ENCODE measurements at regions not wholly inside any gene's neighbourhood (a gene's known extent, or its start where the extent isn't known, plus 50 kb on each side); places are given as distances from the start of the nearest gene placed in this dataset.

DNA sequence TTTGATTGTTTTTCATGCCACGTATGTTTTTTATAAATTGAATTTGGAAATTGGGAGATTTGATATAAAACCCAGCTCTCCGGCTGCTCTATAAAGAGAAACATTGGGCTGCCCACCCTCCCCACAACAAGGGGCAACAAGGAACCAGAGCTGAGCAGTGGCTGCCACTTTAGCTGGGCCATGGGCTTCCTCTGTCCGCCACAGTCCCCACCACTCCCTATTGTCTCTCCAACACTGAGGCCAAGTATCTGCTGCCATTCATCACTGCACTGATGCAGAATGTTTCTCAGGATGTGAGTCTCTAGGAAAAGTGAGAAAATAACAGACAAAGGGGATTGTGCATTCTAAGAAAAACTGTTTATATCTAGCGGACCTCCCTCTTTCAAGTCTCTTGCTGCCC, 106.8 kb downstream of the LITAF start:
- no peaks in the 10 kb centered on the region for H3K79me2 ChIP-seq (ENCODE audit: insufficient read depth, low read length)
- peaks cover 6% of the 10 kb centered on the region for H3K4me1 ChIP-seq (ENCODE audit: insufficient read depth, low read length)
- no peaks in the 10 kb centered on the region for H4K20me1 ChIP-seq (ENCODE audit: insufficient read depth, low read length)
- no peak overlapping the region for H3K4me3 ChIP-seq (ENCODE audit: insufficient read depth, low read length)
- TF ChIP-seq, protein P1, sequence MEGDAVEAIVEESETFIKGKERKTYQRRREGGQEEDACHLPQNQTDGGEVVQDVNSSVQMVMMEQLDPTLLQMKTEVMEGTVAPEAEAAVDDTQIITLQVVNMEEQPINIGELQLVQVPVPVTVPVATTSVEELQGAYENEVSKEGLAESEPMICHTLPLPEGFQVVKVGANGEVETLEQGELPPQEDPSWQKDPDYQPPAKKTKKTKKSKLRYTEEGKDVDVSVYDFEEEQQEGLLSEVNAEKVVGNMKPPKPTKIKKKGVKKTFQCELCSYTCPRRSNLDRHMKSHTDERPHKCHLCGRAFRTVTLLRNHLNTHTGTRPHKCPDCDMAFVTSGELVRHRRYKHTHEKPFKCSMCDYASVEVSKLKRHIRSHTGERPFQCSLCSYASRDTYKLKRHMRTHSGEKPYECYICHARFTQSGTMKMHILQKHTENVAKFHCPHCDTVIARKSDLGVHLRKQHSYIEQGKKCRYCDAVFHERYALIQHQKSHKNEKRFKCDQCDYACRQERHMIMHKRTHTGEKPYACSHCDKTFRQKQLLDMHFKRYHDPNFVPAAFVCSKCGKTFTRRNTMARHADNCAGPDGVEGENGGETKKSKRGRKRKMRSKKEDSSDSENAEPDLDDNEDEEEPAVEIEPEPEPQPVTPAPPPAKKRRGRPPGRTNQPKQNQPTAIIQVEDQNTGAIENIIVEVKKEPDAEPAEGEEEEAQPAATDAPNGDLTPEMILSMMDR (IDR thresholded peaks at IDR 0.05; ENCODE audit: extremely low read depth, low read depth, low read length) = no peak
- no peak overlapping the region for H3K4me2 ChIP-seq (ENCODE audit: insufficient read depth, low read length)
- H3K9me3 ChIP-seq (ENCODE audit: low read depth, low read length) = no peaks in the 10 kb centered on the region
- no peaks in the 10 kb centered on the region for H3K36me3 ChIP-seq (ENCODE audit: insufficient read depth, low read length)
- DNase-seq (ENCODE audit: insufficient read length, low spot score, missing footprints) = no peak
- H2AFZ ChIP-seq (ENCODE audit: low read length) = no peak overlapping the region
- H3K27ac ChIP-seq (ENCODE audit: low read depth, low read length) = no peak overlapping the region
- no peaks in the 10 kb centered on the region for H3K27me3 ChIP-seq (ENCODE audit: insufficient read depth, low read length)

DNA sequence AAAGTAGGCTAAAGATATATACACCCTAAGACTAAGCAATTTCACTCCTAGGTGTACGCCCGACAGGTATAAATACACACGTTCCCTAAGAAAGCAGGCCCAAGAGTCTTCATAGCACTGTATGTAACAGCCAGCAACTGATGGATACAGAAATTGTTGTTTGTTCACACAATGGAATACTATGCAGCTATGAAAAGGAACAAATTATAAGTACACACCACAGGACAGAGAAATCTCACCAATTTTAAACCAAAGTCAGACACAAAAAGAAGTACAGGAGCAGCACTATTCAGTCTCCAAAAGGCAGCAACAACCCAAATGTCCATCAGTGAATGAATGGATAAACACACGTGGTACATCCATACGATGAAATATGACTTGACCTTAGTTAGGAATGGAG, 106.1 kb downstream of the LITAF start:
- H3K4me1 ChIP-seq (ENCODE audit: insufficient read depth, low read length) = peaks cover 8% of the 10 kb centered on the region
- no peak overlapping the region for H3K27ac ChIP-seq (ENCODE audit: low read depth, low read length)
- H3K9me3 ChIP-seq (ENCODE audit: low read depth, low read length) = no peaks in the 10 kb centered on the region
- H2AFZ ChIP-seq (ENCODE audit: low read length) = no peak overlapping the region
- no peak for DNase-seq (ENCODE audit: insufficient read length, low spot score, missing footprints)
- TF ChIP-seq, protein P1 (IDR thresholded peaks at IDR 0.05; ENCODE audit: extremely low read depth, low read depth, low read length) = no peak
- H3K79me2 ChIP-seq (ENCODE audit: insufficient read depth, low read length) = no peaks in the 10 kb centered on the region
- H4K20me1 ChIP-seq (ENCODE audit: insufficient read depth, low read length) = no peaks in the 10 kb centered on the region
- no peak overlapping the region for H3K4me2 ChIP-seq (ENCODE audit: insufficient read depth, low read length)
- no peak overlapping the region for H3K4me3 ChIP-seq (ENCODE audit: insufficient read depth, low read length)
- H3K27me3 ChIP-seq (ENCODE audit: insufficient read depth, low read length) = no peaks in the 10 kb centered on the region
- H3K36me3 ChIP-seq (ENCODE audit: insufficient read depth, low read length) = no peaks in the 10 kb centered on the region

DNA sequence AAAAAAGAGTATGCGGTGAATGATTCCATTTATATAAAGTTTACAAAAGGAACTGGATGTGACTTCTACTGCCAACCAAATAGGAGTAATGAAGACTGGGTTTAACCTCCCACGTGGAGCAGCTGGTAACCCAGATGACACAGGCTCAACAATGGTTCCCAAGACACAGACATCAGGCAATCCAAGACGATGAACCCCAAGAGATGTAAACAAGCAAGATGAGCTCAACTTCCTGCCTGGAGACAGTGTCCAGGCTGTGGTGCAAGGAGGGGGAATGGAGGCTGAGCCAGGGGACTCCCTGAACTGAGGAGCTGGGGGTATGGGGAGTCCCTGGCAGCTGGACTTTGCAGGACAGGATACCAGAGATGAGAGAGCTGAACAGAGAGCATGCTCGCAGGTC, 104.7 kb downstream of the LITAF start:
- Histone ChIP-seq H3K4me2 (ENCODE audit: insufficient read depth, low read length) (no peak overlapping the region), H3K79me2 (ENCODE audit: insufficient read depth, low read length) (no peaks in the 10 kb centered on the region), H3K27ac (ENCODE audit: low read depth, low read length) (no peak overlapping the region), H3K4me1 (ENCODE audit: insufficient read depth, low read length) (peaks cover 8% of the 10 kb centered on the region), H3K4me3 (ENCODE audit: insufficient read depth, low read length) (no peak overlapping the region), H3K27me3 (ENCODE audit: insufficient read depth, low read length) (no peaks in the 10 kb centered on the region), H4K20me1 (ENCODE audit: insufficient read depth, low read length) (no peaks in the 10 kb centered on the region), H3K36me3 (ENCODE audit: insufficient read depth, low read length) (no peaks in the 10 kb centered on the region), H2AFZ (ENCODE audit: low read length) (peak overlapping the region; percentile 67), H3K9me3 (ENCODE audit: low read depth, low read length) (no peaks in the 10 kb centered on the region)
- TF ChIP-seq, protein P1 (IDR thresholded peaks at IDR 0.05; ENCODE audit: extremely low read depth, low read depth, low read length) = no peak
- DNase-seq (ENCODE audit: insufficient read length, low spot score, missing footprints) = peak; percentile 66

DNA sequence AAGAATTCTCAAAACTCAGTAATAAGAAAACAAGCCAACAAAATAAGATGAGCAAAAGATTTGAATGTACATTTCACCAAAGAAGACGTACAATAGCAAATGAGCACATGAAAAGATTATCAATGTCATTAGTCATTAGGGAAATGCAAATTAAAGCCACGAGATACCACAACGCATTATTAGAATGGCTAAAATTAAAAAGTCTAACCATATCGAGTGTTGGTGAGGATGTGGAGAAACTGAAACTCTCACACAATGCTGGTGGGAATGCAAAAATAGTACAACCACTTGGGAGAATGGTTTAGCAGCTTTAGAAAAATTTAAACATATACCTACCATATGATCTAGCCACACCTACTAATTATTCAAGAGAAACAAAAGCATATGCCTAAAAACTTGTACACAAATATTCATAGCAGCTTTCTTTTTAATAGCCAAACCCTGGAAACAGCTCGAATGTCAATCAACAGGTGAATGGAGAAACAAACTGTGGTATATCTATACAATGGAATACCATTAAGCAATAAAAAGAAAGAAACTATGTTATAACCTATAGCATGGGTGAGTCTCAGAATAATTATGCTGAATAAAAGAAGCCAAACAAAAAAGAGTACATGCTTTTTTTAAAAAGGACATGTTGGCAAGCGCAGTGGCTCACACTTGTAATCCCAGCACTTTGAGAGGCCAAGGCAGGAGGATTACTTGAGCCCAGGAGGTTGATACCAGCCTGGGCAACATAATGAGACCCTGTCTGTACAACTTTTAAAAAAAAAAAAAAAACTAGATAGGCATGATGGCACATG, 103.6 kb downstream of the LITAF start:
- peaks cover 8% of the 10 kb centered on the region for H3K4me1 ChIP-seq (ENCODE audit: insufficient read depth, low read length)
- H3K27me3 ChIP-seq (ENCODE audit: insufficient read depth, low read length) = no peaks in the 10 kb centered on the region
- H3K4me2 ChIP-seq (ENCODE audit: insufficient read depth, low read length) = no peak overlapping the region
- H2AFZ ChIP-seq (ENCODE audit: low read length) = no peak overlapping the region
- H3K79me2 ChIP-seq (ENCODE audit: insufficient read depth, low read length) = no peaks in the 10 kb centered on the region
- H3K27ac ChIP-seq (ENCODE audit: low read depth, low read length) = no peak overlapping the region
- H3K9me3 ChIP-seq (ENCODE audit: low read depth, low read length) = no peaks in the 10 kb centered on the region
- H3K4me3 ChIP-seq (ENCODE audit: insufficient read depth, low read length) = no peak overlapping the region
- TF ChIP-seq, protein P1 (IDR thresholded peaks at IDR 0.05; ENCODE audit: extremely low read depth, low read depth, low read length) = no peak
- H3K36me3 ChIP-seq (ENCODE audit: insufficient read depth, low read length) = no peaks in the 10 kb centered on the region
- DNase-seq (ENCODE audit: insufficient read length, low spot score, missing footprints) = no peak
- H4K20me1 ChIP-seq (ENCODE audit: insufficient read depth, low read length) = no peaks in the 10 kb centered on the region
